ENCODE measurements at regions not wholly inside any gene's neighbourhood (a gene's known extent, or its start where the extent isn't known, plus 50 kb on each side); places are given as distances from the start of the nearest gene placed in this dataset.

DNA sequence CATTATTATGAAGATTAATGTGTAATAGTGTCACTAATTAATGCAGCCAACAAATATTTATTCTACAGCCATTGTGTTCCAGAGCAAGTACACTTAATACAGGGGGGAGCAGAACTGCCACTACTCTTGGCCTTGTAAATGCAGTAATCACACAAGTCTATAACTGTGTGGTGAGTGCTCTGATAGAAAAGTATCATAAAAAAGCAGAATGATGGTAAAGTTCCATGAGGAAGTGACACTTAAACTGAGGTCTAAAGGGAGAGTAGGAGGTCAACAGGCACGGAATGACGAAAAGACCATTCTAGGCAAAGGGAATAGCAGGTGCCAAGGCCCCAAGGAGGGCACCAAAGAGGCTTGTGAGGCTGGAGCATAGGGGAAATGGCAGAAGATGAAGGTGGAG lies 142.9 kb downstream of the OSTF1 start (continued):
- TF ChIP-seq FOXA1 (IDR thresholded peaks at IDR 0.05), result no peak
- TF ChIP-seq NR2F2 (IDR thresholded peaks at IDR 0.05), result no peak
- no peak for TF ChIP-seq GABPA (IDR thresholded peaks at IDR 0.05 in 1 of 2, conservative IDR thresholded peaks at IDR 0.05 in 1 of 2)
- no peak for TF ChIP-seq HNF4G (IDR thresholded peaks at IDR 0.05)
- TF ChIP-seq HNF4A (conservative IDR thresholded peaks at IDR 0.05), result no peak

DNA sequence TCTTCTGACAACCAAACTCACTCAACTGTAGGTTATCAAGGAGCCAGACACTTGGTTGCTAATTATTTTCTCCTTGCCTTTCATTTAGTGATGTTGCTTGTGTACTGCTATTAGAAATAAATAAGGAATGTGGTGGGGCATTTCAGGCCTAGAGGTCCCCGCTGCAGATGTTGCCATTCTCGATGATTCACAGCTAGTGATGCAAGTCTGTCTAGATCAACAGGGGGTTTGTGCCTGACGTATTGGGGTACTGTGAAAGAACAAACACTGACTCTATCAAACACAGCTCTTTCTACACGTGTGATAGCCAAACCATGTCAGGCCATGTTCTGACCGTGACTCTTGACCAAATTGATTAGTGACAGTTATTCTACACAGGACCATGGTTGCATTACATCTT lies 144.7 kb downstream of the OSTF1 start:
- Histone ChIP-seq H3K36me3 (ENCODE audit: control insufficient read depth in 4 of 4, insufficient read depth in 3 of 4, low read depth in 1 of 4, low read length in 3 of 4) (peaks cover 0 to 4% (median 0%) of the 10 kb centered on the region in 4 donors), H3K9ac (ENCODE audit: low read depth in 1 of 2, low read length in 2 of 2) (no peak overlapping the region), H3K4me1 (ENCODE audit: control insufficient read depth in 4 of 4, insufficient read depth in 4 of 4, low read length in 3 of 4) (peaks cover 0 to 33% (median 16%) of the 10 kb centered on the region in 4 donors), H3K9me3 (ENCODE audit: control insufficient read depth in 4 of 4, low read length in 3 of 4) (no peaks in the 10 kb centered on the region), H3K4me3 (ENCODE audit: low read depth in 1 of 3, low read length in 3 of 3) (no peak overlapping the region), H3K27me3 (ENCODE audit: control insufficient read depth in 4 of 4, insufficient read depth in 4 of 4, low read length in 3 of 4) (no peaks in the 10 kb centered on the region), H3K27ac (ENCODE audit: low read depth in 1 of 2, low read length in 2 of 2) (no peak overlapping the region)
- 95% methylated on average over 5 of the region's 5 CpGs for WGBS
- no peak for TF ChIP-seq GABPA (IDR thresholded peaks at IDR 0.05 in 1 of 2, conservative IDR thresholded peaks at IDR 0.05 in 1 of 2)
- TF ChIP-seq, protein P1, sequence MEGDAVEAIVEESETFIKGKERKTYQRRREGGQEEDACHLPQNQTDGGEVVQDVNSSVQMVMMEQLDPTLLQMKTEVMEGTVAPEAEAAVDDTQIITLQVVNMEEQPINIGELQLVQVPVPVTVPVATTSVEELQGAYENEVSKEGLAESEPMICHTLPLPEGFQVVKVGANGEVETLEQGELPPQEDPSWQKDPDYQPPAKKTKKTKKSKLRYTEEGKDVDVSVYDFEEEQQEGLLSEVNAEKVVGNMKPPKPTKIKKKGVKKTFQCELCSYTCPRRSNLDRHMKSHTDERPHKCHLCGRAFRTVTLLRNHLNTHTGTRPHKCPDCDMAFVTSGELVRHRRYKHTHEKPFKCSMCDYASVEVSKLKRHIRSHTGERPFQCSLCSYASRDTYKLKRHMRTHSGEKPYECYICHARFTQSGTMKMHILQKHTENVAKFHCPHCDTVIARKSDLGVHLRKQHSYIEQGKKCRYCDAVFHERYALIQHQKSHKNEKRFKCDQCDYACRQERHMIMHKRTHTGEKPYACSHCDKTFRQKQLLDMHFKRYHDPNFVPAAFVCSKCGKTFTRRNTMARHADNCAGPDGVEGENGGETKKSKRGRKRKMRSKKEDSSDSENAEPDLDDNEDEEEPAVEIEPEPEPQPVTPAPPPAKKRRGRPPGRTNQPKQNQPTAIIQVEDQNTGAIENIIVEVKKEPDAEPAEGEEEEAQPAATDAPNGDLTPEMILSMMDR (IDR thresholded peaks at IDR 0.05; ENCODE audit: low read depth, low read length, missing input control), result no peak
- TF ChIP-seq, protein P2, sequence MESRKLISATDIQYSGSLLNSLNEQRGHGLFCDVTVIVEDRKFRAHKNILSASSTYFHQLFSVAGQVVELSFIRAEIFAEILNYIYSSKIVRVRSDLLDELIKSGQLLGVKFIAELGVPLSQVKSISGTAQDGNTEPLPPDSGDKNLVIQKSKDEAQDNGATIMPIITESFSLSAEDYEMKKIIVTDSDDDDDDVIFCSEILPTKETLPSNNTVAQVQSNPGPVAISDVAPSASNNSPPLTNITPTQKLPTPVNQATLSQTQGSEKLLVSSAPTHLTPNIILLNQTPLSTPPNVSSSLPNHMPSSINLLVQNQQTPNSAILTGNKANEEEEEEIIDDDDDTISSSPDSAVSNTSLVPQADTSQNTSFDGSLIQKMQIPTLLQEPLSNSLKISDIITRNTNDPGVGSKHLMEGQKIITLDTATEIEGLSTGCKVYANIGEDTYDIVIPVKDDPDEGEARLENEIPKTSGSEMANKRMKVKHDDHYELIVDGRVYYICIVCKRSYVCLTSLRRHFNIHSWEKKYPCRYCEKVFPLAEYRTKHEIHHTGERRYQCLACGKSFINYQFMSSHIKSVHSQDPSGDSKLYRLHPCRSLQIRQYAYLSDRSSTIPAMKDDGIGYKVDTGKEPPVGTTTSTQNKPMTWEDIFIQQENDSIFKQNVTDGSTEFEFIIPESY (IDR thresholded peaks at IDR 0.05), result no peak
- TF ChIP-seq, protein P3, sequence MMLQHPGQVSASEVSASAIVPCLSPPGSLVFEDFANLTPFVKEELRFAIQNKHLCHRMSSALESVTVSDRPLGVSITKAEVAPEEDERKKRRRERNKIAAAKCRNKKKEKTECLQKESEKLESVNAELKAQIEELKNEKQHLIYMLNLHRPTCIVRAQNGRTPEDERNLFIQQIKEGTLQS (IDR thresholded peaks at IDR 0.05), result no peak
- DNase-seq (ENCODE audit: low spot score), result no peak

DNA sequence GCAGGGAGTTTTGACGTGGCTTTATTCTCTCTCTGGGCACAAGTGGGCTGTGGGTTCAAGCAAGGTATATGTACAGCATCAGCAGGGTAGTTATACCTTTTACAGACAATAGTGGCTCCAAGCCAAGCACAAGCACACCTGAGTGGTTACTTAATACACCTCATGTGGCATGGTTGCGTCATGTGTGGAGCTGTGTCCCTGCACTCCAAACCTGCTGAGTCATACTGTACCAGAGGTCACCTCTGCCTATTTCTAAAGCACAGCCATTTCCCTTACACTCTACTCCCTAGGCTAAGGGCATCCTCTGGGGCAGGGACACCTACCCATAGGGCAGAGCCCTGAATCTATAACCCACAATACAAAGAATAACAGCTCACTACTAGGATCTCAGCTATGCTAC lies 147.3 kb downstream of the OSTF1 start:
- Histone ChIP-seq H3K9me3 (ENCODE audit: control insufficient read depth in 4 of 4, low read length in 3 of 4) (no peaks in the 10 kb centered on the region), H3K36me3 (ENCODE audit: control insufficient read depth in 4 of 4, insufficient read depth in 3 of 4, low read depth in 1 of 4, low read length in 3 of 4) (peaks cover 0 to 4% (median 0%) of the 10 kb centered on the region in 4 donors), H3K4me3 (ENCODE audit: low read depth in 1 of 3, low read length in 3 of 3) (no peak overlapping the region), H3K27ac (ENCODE audit: low read depth in 1 of 2, low read length in 2 of 2) (no peak overlapping the region), H3K9ac (ENCODE audit: low read depth in 1 of 2, low read length in 2 of 2) (no peak overlapping the region), H3K27me3 (ENCODE audit: control insufficient read depth in 4 of 4, insufficient read depth in 4 of 4, low read length in 3 of 4) (no peaks in the 10 kb centered on the region), H3K4me1 (ENCODE audit: control insufficient read depth in 4 of 4, insufficient read depth in 4 of 4, low read length in 3 of 4) (peaks cover 0 to 30% (median 10%) of the 10 kb centered on the region in 4 donors)
- 75% methylated on average over 2 of the region's 2 CpGs for WGBS
- DNase-seq (ENCODE audit: low spot score), result no peak
- TF ChIP-seq TAF1 (conservative IDR thresholded peaks at IDR 0.05) (no peak), JUND (IDR thresholded peaks at IDR 0.05) (peak in 1 of 2 donors; percentile 78), RAD21 (IDR thresholded peaks at IDR 0.05) (no peak), YY1 (IDR thresholded peaks at IDR 0.05) (peak; percentile 72), FOXA2 (IDR thresholded peaks at IDR 0.05) (peak; percentile 22), NR2F2 (IDR thresholded peaks at IDR 0.05) (no peak), SP1 (IDR thresholded peaks at IDR 0.05) (peak; percentile 38), GABPA (IDR thresholded peaks at IDR 0.05 in 1 of 2, conservative IDR thresholded peaks at IDR 0.05 in 1 of 2) (no peak), EGR1 (IDR thresholded peaks at IDR 0.05; ENCODE audit: low read depth in 2 of 2) (no peak), HNF4G (IDR thresholded peaks at IDR 0.05) (no peak), FOXA1 (IDR thresholded peaks at IDR 0.05) (no peak)
- TF ChIP-seq, protein P2 (IDR thresholded peaks at IDR 0.05), result peak; percentile 72
- TF ChIP-seq, protein P4, sequence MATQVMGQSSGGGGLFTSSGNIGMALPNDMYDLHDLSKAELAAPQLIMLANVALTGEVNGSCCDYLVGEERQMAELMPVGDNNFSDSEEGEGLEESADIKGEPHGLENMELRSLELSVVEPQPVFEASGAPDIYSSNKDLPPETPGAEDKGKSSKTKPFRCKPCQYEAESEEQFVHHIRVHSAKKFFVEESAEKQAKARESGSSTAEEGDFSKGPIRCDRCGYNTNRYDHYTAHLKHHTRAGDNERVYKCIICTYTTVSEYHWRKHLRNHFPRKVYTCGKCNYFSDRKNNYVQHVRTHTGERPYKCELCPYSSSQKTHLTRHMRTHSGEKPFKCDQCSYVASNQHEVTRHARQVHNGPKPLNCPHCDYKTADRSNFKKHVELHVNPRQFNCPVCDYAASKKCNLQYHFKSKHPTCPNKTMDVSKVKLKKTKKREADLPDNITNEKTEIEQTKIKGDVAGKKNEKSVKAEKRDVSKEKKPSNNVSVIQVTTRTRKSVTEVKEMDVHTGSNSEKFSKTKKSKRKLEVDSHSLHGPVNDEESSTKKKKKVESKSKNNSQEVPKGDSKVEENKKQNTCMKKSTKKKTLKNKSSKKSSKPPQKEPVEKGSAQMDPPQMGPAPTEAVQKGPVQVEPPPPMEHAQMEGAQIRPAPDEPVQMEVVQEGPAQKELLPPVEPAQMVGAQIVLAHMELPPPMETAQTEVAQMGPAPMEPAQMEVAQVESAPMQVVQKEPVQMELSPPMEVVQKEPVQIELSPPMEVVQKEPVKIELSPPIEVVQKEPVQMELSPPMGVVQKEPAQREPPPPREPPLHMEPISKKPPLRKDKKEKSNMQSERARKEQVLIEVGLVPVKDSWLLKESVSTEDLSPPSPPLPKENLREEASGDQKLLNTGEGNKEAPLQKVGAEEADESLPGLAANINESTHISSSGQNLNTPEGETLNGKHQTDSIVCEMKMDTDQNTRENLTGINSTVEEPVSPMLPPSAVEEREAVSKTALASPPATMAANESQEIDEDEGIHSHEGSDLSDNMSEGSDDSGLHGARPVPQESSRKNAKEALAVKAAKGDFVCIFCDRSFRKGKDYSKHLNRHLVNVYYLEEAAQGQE (IDR thresholded peaks at IDR 0.05), result peak; percentile 52
- TF ChIP-seq, protein P3 (IDR thresholded peaks at IDR 0.05), result peak; percentile 80
- TF ChIP-seq, protein P1 (IDR thresholded peaks at IDR 0.05; ENCODE audit: low read depth, low read length, missing input control), result no peak
- TF ChIP-seq, protein P5, sequence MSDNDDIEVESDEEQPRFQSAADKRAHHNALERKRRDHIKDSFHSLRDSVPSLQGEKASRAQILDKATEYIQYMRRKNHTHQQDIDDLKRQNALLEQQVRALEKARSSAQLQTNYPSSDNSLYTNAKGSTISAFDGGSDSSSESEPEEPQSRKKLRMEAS (IDR thresholded peaks at IDR 0.05), result peak; percentile 41

Measured in liver (tissue), 8 donors.